GM21360 (cell line): ENCODE measurements at regions not wholly inside any gene's neighbourhood (a gene's known extent, or its start where the extent isn't known, plus 50 kb on each side); places are given as distances from the start of the nearest gene placed in this dataset.

Experiments
- ATAC-seq: cut with Tn5 transposase; IDR thresholded peaks from one replicate; pipeline ENCODE4 v1.9.1; 2021; ENCODE audit warnings: mild to moderate bottlenecking, moderate library complexity; ENCODE audit not compliant: unreplicated experiment

DNA sequence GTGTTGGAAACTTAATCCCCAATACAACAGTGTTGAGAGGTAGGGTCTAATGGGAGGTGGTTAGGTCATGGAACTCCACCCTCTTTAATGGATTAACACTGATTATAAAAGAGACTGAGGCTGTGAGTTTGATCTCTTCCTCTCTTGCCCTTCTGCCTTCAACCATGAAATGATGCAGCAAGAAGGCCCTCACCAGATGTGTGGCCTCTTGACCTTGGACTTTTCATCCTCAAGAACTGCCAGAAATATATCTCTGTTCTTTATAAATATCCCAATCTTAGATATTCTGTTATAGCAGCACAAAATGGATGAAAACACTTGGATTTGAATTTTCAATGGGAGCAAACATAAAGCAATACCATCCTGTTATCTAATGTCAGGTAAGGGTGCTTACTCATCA is 67.6 kb downstream of the NMUR2 start:
- ATAC-seq, result no peak

DNA sequence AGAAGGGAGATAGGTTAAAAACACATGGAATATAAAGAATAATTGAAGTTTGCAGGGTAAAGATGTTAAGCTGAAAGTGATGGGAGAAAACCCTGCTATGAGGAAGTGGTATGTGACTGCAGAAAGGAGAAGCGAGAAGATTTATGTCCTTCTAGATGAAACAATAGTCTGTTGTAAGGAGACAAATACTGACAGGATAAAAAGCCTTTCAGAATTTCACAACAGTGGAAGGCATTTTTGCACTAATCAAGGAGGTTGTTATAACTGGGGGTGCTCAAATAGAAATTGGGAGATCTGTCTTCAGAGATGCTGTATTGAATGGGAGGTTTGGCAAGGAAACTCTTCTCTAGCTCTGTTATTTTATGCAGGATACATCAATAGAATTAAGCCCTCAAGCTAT is 69.6 kb downstream of the NMUR2 start:
- ATAC-seq, result no peak

DNA sequence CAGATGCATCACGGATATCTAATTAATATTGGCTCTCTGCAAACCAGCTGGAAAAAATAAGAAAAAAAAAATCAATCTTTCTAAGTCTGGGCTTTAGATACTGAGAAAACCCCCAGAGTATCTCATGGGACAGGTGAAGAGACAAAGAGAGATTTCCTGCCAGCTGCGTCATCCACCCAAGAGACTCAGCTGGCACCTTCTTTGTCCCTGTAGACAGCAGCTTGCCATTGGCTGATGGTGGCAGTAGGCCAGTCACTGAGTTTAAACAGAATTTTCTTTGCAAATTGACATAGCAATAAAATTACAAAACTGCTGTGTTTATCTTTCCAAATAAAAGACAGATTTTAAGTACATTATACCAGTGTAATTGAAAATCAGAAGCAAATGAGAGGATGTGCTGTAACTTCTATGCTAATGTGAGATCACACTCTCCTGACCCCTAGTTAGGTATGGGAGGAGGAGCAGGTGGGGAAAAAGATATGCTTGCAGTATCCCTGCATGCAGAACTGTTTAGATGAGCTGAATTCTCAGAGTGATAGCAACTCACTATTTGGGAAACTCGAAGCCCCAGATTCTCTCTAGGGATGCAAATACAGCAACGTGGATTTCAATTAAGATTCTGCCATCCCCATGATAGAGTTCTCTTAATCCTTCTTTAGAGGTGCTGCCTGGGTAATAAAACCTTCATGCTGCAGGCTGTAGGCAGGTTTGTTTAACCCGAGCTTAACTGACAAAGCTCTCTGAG is 72.2 kb downstream of the NMUR2 start:
- no peak for ATAC-seq

DNA sequence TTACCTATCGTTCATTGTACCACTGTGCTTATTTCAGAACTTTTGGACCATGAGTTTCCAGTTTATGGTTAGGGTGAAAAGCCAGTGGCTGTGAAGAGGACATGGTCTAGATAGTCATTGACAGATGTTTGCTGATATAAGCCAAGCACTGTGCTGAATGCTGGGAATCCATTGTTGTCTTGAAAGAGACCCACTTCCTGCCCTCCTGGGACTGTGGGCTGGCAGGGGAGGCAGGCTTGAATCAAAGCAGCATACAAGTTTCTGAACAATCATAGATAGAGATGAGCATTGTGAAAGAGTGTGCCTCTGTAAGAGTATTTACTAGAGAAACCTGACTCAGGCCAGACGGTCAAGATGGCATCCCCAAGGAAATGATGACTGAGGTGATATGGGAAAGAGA is 73.4 kb downstream of the NMUR2 start:
- ATAC-seq, result no peak

DNA sequence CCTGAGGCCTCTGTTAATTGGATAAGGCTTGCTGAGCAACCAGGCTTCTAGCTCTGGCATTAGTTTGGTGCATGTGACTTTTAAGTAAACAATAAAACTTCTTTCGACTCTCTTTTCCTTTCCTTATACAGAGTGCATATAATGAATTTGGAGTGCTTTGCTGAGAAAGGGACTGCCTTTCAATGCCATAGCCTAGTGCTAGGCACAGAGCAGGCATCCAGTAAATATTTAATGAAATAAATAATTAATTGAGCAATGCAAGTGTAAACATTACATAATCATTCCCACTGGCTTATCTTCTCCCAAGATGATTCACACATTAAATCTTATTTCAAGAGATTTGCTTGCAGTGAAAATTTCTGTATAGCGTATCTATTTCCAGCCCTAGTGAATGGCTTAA is 74.1 kb downstream of the NMUR2 start:
- ATAC-seq, result no peak

DNA sequence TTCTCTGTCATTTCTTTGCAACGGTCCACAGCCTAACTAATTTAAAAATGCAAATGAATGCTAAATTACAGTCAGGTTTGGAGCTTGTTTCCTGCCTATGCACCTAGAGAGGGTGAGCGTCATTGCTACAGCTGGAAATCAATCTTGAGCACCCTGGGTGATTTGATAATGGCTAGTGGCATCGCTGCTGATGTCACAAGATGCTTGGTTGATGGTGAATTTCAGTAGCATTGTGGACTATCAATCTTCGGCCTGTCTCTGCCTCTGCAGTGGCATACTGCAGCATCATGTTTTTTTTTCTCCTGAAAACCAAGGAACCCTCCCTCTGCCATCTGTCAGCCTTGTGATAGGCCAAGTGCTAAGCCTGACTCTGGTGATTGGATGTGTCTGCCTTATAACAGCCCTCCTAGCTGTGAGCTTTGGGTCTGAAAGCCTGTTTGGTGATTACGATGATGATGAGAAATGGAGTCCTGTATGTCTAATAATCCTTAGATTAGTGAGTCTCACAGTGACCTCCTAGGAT is 75.3 kb downstream of the NMUR2 start:
- no peak for ATAC-seq

DNA sequence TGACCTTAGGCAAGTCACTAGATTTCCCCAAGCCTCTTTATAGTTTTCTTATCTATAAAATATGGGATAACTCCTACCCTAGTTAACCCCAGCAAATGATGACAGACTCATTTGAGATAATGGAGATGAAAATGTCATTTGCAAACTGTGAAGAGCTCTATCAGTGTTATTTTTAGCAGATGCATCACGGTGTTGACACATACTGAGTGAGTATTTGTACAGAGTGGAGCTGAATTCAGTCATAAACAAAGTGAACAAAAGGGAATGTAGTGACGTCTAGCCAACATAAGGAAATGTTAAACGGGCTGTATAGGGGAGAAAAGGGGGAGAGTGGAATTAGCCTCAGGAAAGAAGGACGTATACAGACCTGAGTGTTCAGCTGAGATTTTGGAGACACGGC is 75.9 kb downstream of the NMUR2 start:
- no peak for ATAC-seq

DNA sequence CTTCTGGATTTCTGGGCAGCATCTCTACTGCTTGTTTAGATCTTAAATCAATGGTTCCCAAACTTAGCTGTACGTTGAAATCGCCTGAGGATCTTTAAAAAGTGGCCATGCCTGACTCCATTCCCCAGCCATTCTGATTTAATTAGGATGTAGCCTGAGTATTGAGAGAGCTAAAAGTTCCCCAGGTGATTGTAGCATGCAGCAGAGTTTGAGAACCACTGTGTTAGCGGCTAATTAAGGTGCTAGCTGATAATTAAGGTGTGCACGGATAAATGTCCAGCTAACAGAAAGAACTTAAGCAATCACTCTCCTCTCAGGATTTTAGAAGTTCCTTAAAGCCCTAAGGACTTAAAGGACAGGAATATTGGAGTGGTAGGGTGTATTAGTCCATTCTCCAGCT is 89.1 kb downstream of the NMUR2 start:
- ATAC-seq, result no peak

DNA sequence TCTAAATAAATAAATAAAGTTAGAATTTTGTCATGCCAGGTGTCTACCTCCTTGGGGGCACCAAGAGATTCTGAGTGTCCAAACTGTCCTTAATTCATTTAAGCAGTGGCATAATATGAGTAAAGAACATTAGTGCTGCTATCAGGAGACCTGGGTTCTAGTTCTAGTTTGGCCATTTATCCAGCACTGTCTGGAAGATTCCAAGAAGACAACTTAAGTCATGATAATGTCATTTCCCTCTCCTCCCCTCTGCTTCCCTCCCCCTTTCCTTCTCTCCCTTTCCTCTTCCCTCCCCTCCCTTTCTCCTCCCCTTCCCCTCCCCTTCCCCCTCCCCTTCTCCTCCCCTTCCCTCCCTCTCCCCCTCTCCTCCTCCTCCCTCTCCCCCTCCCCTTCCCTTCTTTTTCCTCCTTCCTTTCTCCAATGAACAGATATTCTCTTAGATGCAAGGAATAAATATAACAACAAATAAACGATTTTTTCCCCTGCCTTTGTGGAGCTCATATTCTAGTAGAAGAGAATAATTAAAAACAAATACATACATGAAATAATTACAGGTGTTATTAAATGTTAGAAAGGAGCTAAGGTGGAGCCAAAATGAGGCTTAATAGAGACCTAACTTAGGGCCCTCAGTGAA is 90.8 kb downstream of the NMUR2 start:
- ATAC-seq, result no peak

DNA sequence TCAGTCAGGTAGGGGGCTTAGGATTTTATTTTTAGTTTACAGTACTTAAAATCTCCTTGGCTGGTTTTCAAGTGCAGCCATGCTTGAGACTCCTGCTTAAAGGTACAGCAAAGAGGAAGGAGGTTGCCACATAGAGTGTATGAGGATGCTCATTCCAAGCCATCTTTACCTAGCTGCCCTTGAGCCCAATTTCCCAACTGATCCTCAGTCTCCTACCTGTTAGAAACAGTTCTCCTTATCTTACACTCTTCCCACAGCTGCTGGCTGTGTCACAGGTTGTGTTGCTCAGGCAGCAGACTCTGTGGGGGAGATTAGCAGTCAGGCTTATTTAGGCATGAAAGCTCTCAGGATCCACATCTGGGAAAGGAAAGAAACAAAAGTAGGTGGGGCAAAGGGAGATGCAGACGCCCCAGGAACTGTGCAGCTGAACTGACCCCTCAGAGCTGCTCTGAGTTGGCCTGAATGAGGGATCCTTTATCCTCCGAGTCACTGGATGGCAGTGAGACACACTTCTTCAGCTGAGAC is 95.1 kb downstream of the NMUR2 start:
- no peak for ATAC-seq

DNA sequence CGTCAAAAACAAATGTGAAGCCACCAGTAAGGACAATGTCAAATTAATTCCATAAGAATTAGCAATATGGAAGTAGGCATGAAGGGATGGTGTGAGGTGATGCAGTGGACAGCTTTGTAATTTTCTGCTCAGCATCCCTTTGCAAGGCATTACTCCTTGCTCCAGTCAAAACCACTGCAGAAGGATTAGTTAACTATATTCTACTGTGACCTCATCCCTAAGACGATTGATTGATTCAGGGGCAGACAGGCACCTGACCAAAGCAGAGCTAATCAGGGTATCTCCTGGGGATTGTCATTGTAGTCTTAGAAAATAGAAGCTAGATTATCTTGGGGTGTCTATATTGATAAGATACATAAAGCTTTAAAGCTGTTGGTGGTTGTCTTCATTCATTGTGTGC is 98.7 kb downstream of the NMUR2 start:
- ATAC-seq, result no peak

DNA sequence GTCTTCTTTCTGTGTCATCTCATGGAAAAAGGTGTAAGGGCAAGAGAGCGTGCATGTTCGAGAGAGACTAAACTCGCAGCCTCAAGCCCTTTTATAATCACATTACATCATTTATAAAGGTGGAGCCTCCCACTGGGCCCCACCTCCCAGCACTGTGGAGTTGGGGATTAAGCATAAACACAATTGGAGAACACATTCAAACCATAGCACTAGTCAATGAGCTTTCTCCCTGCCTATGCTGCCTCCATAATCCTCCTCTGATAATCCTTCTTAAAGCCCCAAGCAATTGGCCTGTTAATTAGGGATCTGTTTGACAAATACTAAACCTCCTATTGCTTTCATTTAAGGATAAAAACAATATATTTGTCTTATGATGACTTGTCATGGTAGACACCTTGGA is 99.6 kb downstream of the NMUR2 start:
- no peak for ATAC-seq

DNA sequence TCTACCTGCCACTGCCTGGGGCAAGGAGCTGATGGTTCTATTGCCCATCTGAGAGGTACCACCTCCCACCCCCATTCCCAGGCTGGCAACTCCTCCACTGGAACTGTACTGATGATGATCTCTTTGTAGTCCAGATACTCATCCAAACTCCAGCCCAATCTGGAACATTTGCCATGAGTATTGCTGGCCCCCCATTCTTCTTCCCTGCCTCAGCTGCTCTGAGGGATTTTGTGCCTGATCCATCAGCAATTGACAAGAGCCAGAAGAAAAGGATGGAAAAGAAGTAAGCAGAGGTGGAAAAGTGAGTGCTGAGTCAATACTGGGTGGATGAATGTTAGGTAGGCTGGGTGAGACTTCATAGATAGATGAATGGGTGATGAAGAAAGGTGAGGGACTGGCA is 101.2 kb downstream of the NMUR2 start:
- ATAC-seq, result no peak

DNA sequence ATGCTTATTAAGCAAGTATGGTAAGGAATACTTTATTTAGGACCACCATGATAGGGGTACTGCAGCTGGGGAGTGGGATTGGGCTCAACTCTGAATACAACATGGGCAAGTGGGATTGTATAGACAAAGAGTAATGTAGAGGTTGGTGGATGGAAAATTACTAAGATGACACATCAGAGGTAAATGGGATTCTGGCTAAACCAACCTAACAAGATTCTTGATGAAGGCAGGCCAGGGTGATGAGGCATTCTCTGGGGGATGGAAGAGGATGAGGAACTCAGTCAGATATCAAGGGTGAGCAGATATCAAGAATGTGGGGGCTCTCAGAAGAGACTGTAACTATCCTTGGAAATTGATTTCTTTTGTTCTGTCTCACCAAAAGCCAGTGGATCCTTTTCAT is 107.2 kb downstream of the NMUR2 start:
- ATAC-seq, result no peak

DNA sequence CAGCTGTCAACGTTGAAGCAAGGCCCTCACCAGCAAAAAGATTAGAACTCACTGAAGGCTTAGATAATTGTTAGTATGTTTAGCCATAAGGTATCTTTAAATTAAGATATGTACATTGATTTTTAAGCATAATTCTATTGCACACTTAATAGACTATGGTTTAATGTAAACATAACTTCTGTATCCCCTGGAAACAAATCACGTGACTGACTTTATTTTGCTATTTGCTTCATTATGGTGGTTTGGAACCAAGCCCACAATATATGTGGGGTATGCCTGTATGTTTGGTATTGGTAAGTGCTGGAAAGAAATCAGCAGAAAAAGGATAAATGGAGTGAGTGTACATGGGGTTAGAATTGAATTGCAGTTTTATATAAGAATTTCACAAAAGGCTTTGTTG is 111.9 kb downstream of the NMUR2 start:
- ATAC-seq, result no peak

DNA sequence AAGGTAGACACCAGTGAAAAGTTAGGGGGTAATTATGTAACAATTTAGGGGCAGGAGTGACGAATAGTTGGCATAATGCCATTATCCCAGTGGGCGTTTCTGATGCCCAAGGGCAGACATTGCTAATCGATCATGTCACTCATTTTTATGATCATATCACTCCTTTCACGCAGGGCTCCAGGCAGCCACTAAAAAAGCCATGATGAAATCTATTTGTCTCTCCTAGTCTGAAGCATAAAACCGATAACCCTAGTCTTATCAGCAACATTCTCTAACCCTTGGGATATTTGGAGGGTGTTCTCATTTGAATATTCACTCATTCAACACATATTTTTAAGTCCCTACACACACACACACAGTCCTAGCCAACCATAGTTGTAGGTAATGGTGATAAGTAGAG is 114.9 kb downstream of the NMUR2 start:
- ATAC-seq, result no peak

DNA sequence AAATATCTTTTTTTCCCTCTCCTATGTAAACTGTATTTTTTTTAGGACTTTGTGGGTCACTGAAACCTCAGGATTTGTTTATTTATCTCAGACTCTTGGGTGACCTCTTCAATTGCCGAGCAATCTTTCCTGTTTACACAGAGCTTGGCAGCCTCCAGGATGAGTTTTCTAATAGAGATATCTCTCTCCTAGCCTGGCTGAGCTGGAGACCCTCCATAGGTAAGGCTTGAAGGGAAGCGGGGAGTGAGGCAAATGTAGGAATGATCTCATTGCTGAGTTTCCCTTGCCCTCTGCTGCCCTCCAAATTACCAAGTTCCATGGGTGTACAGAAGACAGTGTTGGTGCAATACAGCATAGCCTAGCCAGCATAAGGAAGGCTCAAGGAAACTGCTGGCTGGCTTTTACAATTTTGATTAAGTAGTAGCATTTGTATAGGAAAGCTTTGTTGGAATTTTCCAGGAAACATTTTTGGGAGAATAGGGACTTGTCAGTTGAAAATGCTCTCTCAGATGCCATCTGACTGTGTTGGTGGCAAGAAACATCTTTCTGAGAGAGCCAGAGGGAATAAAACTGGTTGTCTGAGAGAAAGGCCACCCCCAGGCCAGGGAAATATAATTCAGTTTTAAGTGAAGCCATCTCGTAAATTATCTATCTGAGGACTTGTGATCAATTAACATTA is 116.0 kb downstream of the NMUR2 start:
- no peak for ATAC-seq

DNA sequence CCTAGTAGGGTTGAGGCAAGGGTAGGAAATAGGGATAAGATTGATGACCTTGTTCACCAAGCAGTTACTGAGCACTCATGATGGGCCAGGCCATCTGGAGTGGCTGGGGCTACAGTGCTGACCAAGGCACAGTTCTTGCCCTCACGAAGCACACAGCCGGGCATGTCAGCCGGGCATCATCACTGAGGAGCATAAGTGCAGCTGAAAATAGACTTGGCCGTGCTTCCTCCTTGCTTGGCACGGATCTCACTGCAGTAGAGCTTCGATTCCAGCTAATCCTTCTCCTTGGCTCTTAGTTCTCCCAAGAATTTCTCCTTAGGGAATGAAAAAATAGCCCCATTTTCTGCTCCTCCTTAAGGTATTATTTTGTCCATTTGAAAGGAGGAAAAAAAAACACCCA is 116.6 kb downstream of the NMUR2 start:
- ATAC-seq, result no peak

DNA sequence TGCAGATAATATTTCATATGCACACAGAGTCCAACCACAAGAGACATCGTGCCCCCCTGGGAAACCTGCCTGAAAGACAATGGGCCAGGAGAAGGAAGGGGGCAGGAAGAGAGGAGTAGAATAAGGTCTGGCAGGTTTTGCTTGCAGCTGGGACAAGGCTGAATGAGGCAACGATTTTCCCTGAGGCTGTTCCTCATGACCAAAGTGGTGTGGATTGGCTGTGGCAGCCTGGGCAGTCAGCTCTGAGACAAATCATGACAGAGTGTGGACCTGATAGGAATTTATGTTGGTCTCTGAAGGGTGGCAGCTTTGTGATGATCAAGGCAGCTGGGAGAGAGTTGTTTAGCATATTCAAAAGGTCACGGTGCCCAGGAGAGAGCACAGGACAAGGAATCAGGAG is 119.3 kb downstream of the NMUR2 start:
- ATAC-seq, result no peak

DNA sequence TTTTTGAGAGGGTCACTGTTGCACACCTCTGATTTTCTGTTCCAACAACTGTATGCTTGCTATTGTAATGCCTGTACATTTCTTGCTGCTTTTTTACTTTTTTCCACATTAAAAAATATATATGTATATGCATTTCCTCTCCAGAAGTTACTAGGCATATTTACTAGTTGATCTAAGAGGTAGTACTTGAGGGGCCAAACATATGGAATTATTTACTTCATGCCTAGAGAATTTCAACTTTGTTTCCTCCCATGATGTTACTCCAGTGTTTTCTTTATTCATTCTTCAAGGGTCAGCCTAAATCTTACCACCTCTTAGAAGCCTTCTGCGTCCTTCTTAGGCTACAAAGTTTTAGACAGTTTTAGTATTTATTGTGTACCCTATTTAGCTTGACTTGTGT is 122.7 kb downstream of the NMUR2 start:
- ATAC-seq, result no peak

DNA sequence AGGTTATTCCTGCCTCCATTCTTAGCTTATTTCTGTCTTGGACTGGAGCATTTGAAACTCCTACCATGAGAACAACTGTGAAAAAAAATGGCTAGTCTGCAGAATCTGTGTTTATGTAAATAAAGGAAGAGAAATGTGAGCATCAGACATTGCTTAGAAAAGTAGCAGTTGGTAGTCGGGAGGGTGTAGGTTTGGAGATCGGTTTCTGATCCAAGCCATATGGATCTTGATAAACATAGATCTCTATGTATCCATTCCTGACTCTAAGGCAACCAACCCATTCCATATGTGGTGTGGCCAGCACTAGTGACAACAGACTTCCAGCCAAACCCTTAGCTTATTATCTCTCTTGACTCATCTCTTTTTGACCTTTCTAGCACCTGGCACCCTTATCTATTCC is 127.1 kb downstream of the NMUR2 start:
- ATAC-seq, result no peak

DNA sequence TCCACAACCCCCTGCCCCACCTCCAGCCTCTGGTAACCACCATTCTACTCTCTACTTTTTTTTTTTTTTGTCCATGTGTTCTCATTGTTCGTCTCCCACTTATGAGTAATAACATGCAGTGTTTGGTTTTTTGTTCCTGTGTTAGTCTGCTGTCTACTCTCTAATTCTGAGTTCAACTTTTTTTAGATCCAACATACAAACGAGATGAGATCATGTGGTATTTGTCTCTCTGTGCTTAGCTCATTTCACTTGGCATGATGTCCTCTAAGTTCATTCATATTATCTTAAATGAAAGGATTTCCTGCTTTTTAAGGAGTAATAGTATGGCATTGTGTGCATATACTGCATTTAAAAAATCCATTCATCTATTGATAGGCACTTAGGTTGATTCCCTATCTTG is 130.9 kb downstream of the NMUR2 start:
- no peak for ATAC-seq
